T-helper 2 cell (primary cell): ENCODE measurements at regions not wholly inside any gene's neighbourhood (a gene's known extent, or its start where the extent isn't known, plus 50 kb on each side); places are given as distances from the start of the nearest gene placed in this dataset.

Source experiments
- DNase-seq, 5 experiments: peaks; one replicate each; pipeline versions ENCODE4 v3.0.0 to v3.0.0-alpha.2; 2012 to 2022

DNA sequence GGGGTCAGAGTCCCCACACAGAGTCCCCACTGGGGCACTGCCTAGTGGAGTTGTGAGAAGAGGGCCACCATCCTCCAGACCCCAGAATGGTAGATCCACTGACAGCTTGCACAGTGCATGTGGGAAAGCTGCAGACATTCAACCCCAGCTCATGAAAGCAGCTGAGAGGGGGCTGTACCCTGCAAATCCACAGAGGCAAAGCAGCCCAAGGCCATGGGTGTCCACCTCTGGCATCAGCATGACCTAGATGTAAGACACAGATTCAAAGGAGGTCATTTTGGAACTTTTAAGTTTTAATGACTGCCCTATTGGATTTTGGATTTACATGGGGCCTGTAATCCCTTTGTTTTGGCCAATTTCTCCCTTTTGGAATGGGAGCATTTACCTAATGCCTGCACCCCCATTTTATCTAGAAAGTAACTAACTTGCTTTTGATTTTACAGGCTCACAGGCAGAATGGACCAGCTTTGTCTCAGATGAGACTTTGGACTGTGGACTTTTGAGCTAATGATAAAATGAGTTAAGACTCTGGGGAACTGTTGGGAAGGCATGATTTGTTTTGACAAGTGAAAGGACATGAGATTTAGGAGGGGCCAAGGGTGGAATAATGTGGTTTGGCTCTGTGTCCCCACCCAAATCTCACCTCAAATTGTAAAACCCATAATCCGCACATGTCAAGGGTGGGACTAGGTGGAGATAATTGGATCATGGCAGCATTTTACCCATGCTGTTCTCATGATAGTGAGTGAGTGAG is 56.3 kb upstream of the ITGA1 start:
- no peak for DNase-seq

DNA sequence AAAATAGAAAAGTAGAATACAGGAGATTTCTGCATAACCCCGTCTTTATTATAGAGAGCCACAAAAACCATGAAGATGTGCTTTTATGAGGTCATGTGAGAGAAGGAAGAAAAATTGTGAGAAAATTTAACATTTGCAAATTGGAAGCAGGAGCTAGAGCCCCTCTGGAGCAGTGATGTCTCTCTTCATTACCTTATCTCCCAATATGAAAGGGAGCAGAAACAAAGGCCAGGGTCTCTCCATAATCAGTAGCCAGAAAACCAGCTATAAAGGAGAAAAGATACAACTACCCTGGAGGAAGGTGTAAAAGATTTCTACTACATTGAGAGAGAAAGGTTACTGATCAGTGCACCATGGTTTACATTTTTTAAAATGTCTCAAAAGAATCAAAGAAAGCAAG is 53.2 kb upstream of the ITGA1 start:
- no peak for DNase-seq

DNA sequence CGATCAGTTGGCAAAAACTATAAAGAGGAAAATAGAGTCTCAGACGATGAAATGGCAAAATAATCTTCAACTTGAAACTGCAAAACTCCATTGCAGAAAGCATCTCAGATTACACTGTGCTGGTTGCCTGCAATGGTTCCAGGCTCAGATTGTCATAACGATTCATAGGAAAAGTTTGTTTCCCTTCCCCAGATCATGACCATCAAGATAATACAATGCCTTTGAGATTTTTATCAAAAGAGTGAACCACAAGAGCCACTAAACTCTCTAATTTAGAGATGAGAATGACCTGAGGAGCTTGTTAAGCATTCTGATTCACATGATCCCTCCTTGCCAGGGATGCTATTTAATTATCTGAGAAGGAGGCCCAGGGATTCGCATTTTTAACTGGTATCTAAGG is 52.6 kb upstream of the ITGA1 start:
- peak in 1 of 5 experiments; percentile 26 for DNase-seq
